ENCODE measurements at regions not wholly inside any gene's neighbourhood (a gene's known extent, or its start where the extent isn't known, plus 50 kb on each side); places are given as distances from the start of the nearest gene placed in this dataset.

GRCh38 chr15:87728998-87729397 is 527.5 kb downstream of the NTRK3 start:
- Mint-ChIP-seq H3K36me3 (no peaks in the 10 kb centered on the region), H3K27ac (no peak overlapping the region), H3K27me3 (peaks cover 0 to 4% of the 10 kb centered on the region in 2 donors), H3K4me3 (no peak overlapping the region), H3K9me3 (no peaks in the 10 kb centered on the region), H3K4me1 (ENCODE audit: low read depth in 2 of 2) (no peaks in the 10 kb centered on the region)
- ATAC-seq (no peak), DNase-seq (ENCODE audit: low spot score) (no peak)

GRCh38 chr15:87727073-87727472 is 529.5 kb downstream of the NTRK3 start:
- no peak for ATAC-seq
- no peaks in the 10 kb centered on the region for H3K4me1 Mint-ChIP-seq (ENCODE audit: low read depth in 2 of 2)

GRCh38 chr15:87724330-87724729 is 532.2 kb downstream of the NTRK3 start:
- DNase-seq (ENCODE audit: low spot score), result no peak
- Mint-ChIP-seq H3K36me3 (no peaks in the 10 kb centered on the region), H3K27ac (no peak overlapping the region), H3K4me3 (no peak overlapping the region), H3K9me3 (peaks cover 3% of the 10 kb centered on the region), H3K4me1 (ENCODE audit: low read depth in 2 of 2) (no peaks in the 10 kb centered on the region), H3K27me3 (no peaks in the 10 kb centered on the region)
- no peak for ATAC-seq

More at GRCh38 chr15:87727073-87727472, 529.5 kb downstream of the NTRK3 start:
- Mint-ChIP-seq H3K27me3 (no peaks in the 10 kb centered on the region), H3K27ac (no peak overlapping the region), H3K36me3 (no peaks in the 10 kb centered on the region), H3K9me3 (no peaks in the 10 kb centered on the region), H3K4me3 (no peak overlapping the region)
- no peak for DNase-seq (ENCODE audit: low spot score)

- Mint-ChIP-seq H3K4me3 (no peak overlapping the region), H3K27ac (no peak overlapping the region), H3K4me1 (ENCODE audit: low read depth in 2 of 2) (no peaks in the 10 kb centered on the region), H3K27me3 (no peaks in the 10 kb centered on the region), H3K36me3 (no peaks in the 10 kb centered on the region), H3K9me3 (peaks cover 3% of the 10 kb centered on the region)
- DNase-seq (ENCODE audit: low spot score) (no peak), ATAC-seq (no peak)
Observed at GRCh38 chr15:87722941-87723691, 533.4 kb downstream of the NTRK3 start.

- no peaks in the 10 kb centered on the region for H3K36me3 Mint-ChIP-seq
- ATAC-seq, result no peak
- H3K4me3 Mint-ChIP-seq, result no peak overlapping the region
- DNase-seq (ENCODE audit: low spot score), result no peak
- H3K27ac Mint-ChIP-seq, result no peak overlapping the region
- H3K4me1 Mint-ChIP-seq (ENCODE audit: low read depth in 2 of 2), result no peaks in the 10 kb centered on the region
- no peaks in the 10 kb centered on the region for H3K27me3 Mint-ChIP-seq
- peaks cover 10% of the 10 kb centered on the region for H3K9me3 Mint-ChIP-seq
Observed at GRCh38 chr15:87720235-87720634, 536.3 kb downstream of the NTRK3 start.

- Mint-ChIP-seq H3K36me3 (no peaks in the 10 kb centered on the region), H3K27me3 (no peaks in the 10 kb centered on the region), H3K9me3 (peaks cover 12% of the 10 kb centered on the region), H3K4me3 (no peak overlapping the region), H3K27ac (no peak overlapping the region), H3K4me1 (ENCODE audit: low read depth in 2 of 2) (no peaks in the 10 kb centered on the region)
- no peak for ATAC-seq
- no peak for DNase-seq (ENCODE audit: low spot score)
Observed at GRCh38 chr15:87716422-87716821, 540.1 kb downstream of the NTRK3 start.

- no peak overlapping the region for H3K27ac Mint-ChIP-seq
- no peak for DNase-seq (ENCODE audit: low spot score)
- H3K4me3 Mint-ChIP-seq, result no peak overlapping the region
- ATAC-seq, result no peak
- H3K36me3 Mint-ChIP-seq, result no peaks in the 10 kb centered on the region
- peaks cover 12% of the 10 kb centered on the region for H3K9me3 Mint-ChIP-seq
- H3K27me3 Mint-ChIP-seq, result peaks cover 0 to 5% of the 10 kb centered on the region in 2 donors
- H3K4me1 Mint-ChIP-seq (ENCODE audit: low read depth in 2 of 2), result no peaks in the 10 kb centered on the region
Observed at GRCh38 chr15:87715252-87715651, 541.3 kb downstream of the NTRK3 start.

- H3K27ac Mint-ChIP-seq, result no peak overlapping the region
- H3K9me3 Mint-ChIP-seq, result peaks cover 9% of the 10 kb centered on the region
- no peak for ATAC-seq
- peaks cover 0 to 5% of the 10 kb centered on the region in 2 donors for H3K27me3 Mint-ChIP-seq
- no peaks in the 10 kb centered on the region for H3K36me3 Mint-ChIP-seq
- no peak for DNase-seq (ENCODE audit: low spot score)
- H3K4me1 Mint-ChIP-seq (ENCODE audit: low read depth in 2 of 2), result no peaks in the 10 kb centered on the region
- H3K4me3 Mint-ChIP-seq, result no peak overlapping the region
Observed at GRCh38 chr15:87713475-87713879, 543.1 kb downstream of the NTRK3 start.

- ATAC-seq (no peak), DNase-seq (ENCODE audit: low spot score) (no peak)
- Mint-ChIP-seq H3K4me3 (no peak overlapping the region), H3K9me3 (peaks cover 9% of the 10 kb centered on the region), H3K27me3 (peaks cover 0 to 5% of the 10 kb centered on the region in 2 donors), H3K27ac (no peak overlapping the region), H3K4me1 (ENCODE audit: low read depth in 2 of 2) (no peaks in the 10 kb centered on the region), H3K36me3 (no peaks in the 10 kb centered on the region)
Observed at GRCh38 chr15:87712211-87712610, 544.3 kb downstream of the NTRK3 start.

GRCh38 chr15:87711026-87711425 is 545.5 kb downstream of the NTRK3 start:
- no peak overlapping the region for H3K27ac Mint-ChIP-seq
- ATAC-seq, result no peak
- DNase-seq (ENCODE audit: low spot score), result no peak
- no peaks in the 10 kb centered on the region for H3K36me3 Mint-ChIP-seq
- H3K4me3 Mint-ChIP-seq, result no peak overlapping the region
- no peaks in the 10 kb centered on the region for H3K4me1 Mint-ChIP-seq (ENCODE audit: low read depth in 2 of 2)
- peaks cover 12% of the 10 kb centered on the region for H3K9me3 Mint-ChIP-seq
- H3K27me3 Mint-ChIP-seq, result peaks cover 0 to 5% of the 10 kb centered on the region in 2 donors

GRCh38 chr15:87710406-87710805 is 546.1 kb downstream of the NTRK3 start:
- Mint-ChIP-seq H3K27me3 (peaks cover 0 to 5% of the 10 kb centered on the region in 2 donors), H3K27ac (no peak overlapping the region), H3K36me3 (no peaks in the 10 kb centered on the region), H3K4me3 (no peak overlapping the region), H3K9me3 (peaks cover 6% of the 10 kb centered on the region), H3K4me1 (ENCODE audit: low read depth in 2 of 2) (no peaks in the 10 kb centered on the region)
- DNase-seq (ENCODE audit: low spot score), result no peak
- no peak for ATAC-seq

- ATAC-seq (no peak), DNase-seq (ENCODE audit: low spot score) (no peak)
- Mint-ChIP-seq H3K4me3 (no peak overlapping the region), H3K9me3 (peaks cover 8% of the 10 kb centered on the region), H3K27ac (no peak overlapping the region), H3K36me3 (no peaks in the 10 kb centered on the region), H3K4me1 (ENCODE audit: low read depth in 2 of 2) (no peaks in the 10 kb centered on the region), H3K27me3 (peaks cover 0 to 18% of the 10 kb centered on the region in 2 donors)
Observed at GRCh38 chr15:87707566-87708130, 548.9 kb downstream of the NTRK3 start.

- H3K27me3 Mint-ChIP-seq, result peaks cover 0 to 18% of the 10 kb centered on the region in 2 donors
- H3K4me1 Mint-ChIP-seq (ENCODE audit: low read depth in 2 of 2), result no peaks in the 10 kb centered on the region
- no peak overlapping the region for H3K4me3 Mint-ChIP-seq
- ATAC-seq (no peak), DNase-seq (ENCODE audit: low spot score) (no peak)
- no peak overlapping the region for H3K27ac Mint-ChIP-seq
- peaks cover 8% of the 10 kb centered on the region for H3K9me3 Mint-ChIP-seq
- no peaks in the 10 kb centered on the region for H3K36me3 Mint-ChIP-seq
Observed at GRCh38 chr15:87707071-87707470, 549.5 kb downstream of the NTRK3 start.

GRCh38 chr15:87706001-87706400 is 550.5 kb downstream of the NTRK3 start:
- H3K4me1 Mint-ChIP-seq (ENCODE audit: low read depth in 2 of 2), result no peaks in the 10 kb centered on the region
- DNase-seq (ENCODE audit: low spot score) (no peak), ATAC-seq (no peak)
- no peak overlapping the region for H3K4me3 Mint-ChIP-seq
- H3K36me3 Mint-ChIP-seq, result no peaks in the 10 kb centered on the region
- H3K9me3 Mint-ChIP-seq, result peaks cover 8% of the 10 kb centered on the region
- no peak overlapping the region for H3K27ac Mint-ChIP-seq
- peaks cover 0 to 14% of the 10 kb centered on the region in 2 donors for H3K27me3 Mint-ChIP-seq

Measured in natural killer cell treated with Interleukin-12 subunit alpha and Interleukin-12 subunit beta and Interleukin-15 and Interleukin-18, amount 100 ng/mL, for 72 hours (primary cell).